Ovary (tissue), 3 donors: ENCODE measurements at regions not wholly inside any gene's neighbourhood (a gene's known extent, or its start where the extent isn't known, plus 50 kb on each side); places are given as distances from the start of the nearest gene placed in this dataset.

Experiments
- CTCF ChIP-seq, 3 donors: fragments of 450-650 bp in 2 of 3; fragments of 200-600 bp in 1 of 3; IDR thresholded peaks; one replicate each; pipeline versions ENCODE4 v1.5.1 to v1.8.0; 2016 to 2022; ENCODE audit warnings: antibody characterized with exemption in 3 of 3, mild to moderate bottlenecking in 1 of 3
- EP300 ChIP-seq: sonication (generic); formaldehyde crosslinking; IDR thresholded peaks from one replicate; pipeline ENCODE4 v1.6.1; 2017; ENCODE audit warnings: antibody characterized with exemption
- POLR2A ChIP-seq: fragments of 450-650 bp; IDR thresholded peaks from one replicate; pipeline ENCODE4 v1.6.1; 2017; ENCODE audit warnings: antibody characterized with exemption, mild to moderate bottlenecking, moderate library complexity
- donor health status: DM: no; HTN: no; CAD: no.

GRCh38 chr12:61956545-61956944 is 303.7 kb upstream of the USP15 start:
- TF ChIP-seq CTCF (IDR thresholded peaks at IDR 0.05) = no peak
- TF ChIP-seq POLR2A = no peak
- no peak for TF ChIP-seq EP300
